ENCODE measurements at regions not wholly inside any gene's neighbourhood (a gene's known extent, or its start where the extent isn't known, plus 50 kb on each side); places are given as distances from the start of the nearest gene placed in this dataset.

- H3K4me3 ChIP-seq (ENCODE audit: low read depth, low read length), result no peak overlapping the region
- no peak for TF ChIP-seq CTCF (IDR thresholded peaks at IDR 0.05; ENCODE audit: low read depth, low read length)
Observed at GRCh38 chr11:127895776-127896175, 691.6 kb downstream of the ETS1 start.

DNA sequence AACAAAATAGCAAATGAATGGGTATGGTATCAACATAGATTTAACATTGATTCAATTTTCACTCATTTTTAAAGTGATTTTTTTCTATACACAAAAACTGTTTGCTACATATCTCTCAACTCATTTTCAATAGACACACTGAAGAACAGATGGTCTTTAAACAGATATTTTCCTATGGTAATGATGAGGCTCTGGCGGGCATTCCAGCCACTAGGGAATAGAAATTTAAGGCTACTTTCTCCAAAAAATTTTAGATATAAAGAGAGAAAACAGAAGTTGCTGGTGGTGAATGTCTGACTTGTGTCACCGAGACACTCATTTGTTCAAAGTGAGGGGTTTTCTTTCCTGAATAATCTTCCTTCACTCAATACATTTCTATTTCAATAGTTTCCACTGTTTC lies 693.0 kb downstream of the ETS1 start:
- TF ChIP-seq CTCF (IDR thresholded peaks at IDR 0.05; ENCODE audit: low read depth, low read length), result no peak
- no peak overlapping the region for H3K4me3 ChIP-seq (ENCODE audit: low read depth, low read length)

DNA sequence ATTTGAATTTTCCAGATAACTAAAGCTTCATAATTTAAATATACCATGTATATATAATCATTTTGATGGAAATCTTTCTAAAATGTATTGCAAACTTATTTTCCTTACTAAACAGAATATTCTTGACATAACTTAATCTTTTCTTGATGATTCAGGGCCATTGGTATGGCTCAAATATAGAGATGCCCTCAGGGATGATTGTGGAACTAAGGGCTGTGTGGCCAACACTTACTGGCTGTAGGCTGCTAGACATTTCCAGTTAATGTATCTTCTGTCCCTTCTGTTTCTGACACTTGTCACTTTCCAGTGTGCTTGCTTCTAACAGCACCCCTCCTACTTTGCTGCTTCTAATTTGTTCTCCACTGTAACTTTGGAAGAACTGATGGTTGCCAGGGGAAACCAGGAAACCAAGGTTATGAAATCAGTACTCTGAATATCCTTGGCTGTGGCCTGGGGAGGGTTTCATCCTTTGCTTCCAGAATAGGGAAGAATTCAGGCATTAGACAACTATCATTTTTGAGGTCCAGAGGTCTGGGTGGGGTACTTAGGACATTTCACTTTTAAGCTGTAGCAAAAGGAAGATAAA lies 697.2 kb downstream of the ETS1 start:
- H3K4me3 ChIP-seq (ENCODE audit: low read depth, low read length), result no peak overlapping the region
- TF ChIP-seq CTCF (IDR thresholded peaks at IDR 0.05; ENCODE audit: low read depth, low read length), result no peak

DNA sequence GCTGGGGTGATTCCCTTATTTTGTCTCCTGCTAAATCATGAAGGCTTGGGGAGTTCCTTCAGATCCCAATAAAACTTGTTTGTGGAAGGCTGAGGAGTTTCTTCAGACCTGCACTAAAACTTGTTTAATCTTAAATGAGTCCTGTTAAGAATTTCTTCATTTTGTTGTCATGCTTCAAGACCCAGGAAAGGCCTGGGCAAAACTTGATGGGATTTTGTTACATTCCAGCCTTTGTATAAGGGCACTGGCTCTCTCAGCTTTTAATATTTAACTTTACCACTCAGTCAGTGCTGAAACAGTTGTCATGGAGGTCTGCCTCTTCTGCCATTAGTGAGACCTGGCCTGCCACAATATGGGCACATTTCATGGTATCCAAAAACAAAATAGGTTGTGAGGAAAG lies 699.0 kb downstream of the ETS1 start:
- no peak overlapping the region for H3K4me3 ChIP-seq (ENCODE audit: low read depth, low read length)
- no peak for TF ChIP-seq CTCF (IDR thresholded peaks at IDR 0.05; ENCODE audit: low read depth, low read length)

DNA sequence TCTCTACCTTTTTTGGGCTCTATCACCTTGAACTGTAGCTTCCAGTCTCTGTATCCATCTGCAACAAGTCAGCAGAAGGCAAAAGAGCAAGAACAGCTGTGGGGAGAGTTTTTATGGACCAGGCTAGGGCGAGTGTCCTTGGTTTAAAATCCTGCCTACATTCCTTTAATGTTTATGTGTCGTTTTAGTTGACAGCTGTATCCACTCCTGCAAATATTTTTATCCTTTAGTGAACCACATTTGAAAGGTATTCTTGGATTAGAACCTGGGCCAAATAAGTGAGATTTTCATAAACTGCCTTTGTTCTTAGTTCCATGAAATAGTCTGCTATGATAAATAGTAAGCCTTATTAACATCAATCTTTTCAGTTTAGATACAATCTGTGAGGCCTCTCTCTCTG lies 712.2 kb downstream of the ETS1 start:
- TF ChIP-seq CTCF (IDR thresholded peaks at IDR 0.05; ENCODE audit: low read depth, low read length), result no peak
- no peak overlapping the region for H3K4me3 ChIP-seq (ENCODE audit: low read depth, low read length)

GRCh38 chr11:127873478-127873877 lies 713.9 kb downstream of the ETS1 start:
- no peak for TF ChIP-seq CTCF (IDR thresholded peaks at IDR 0.05; ENCODE audit: low read depth, low read length)

GRCh38 chr11:127866109-127866508 lies 721.2 kb downstream of the ETS1 start:
- H3K4me3 ChIP-seq (ENCODE audit: low read depth, low read length), result no peak overlapping the region
- TF ChIP-seq CTCF (IDR thresholded peaks at IDR 0.05; ENCODE audit: low read depth, low read length), result no peak

More at GRCh38 chr11:127873478-127873877, 713.9 kb downstream of the ETS1 start:
- H3K4me3 ChIP-seq (ENCODE audit: low read depth, low read length), result no peak overlapping the region

Data from WI38 (cell line).